SK-N-MC (cell line): ENCODE measurements at regions not wholly inside any gene's neighbourhood (a gene's known extent, or its start where the extent isn't known, plus 50 kb on each side); places are given as distances from the start of the nearest gene placed in this dataset.

Source experiments
- EZH2 ChIP-seq: fragments of 200-600 bp; sonication (generic); IDR thresholded peaks from one replicate; pipeline ENCODE4 v1.6.1; 2017; ENCODE audit warnings: antibody characterized with exemption
- FOXP2 ChIP-seq: optimal IDR thresholded peaks from 2 replicates; pipeline ENCODE3; 2011; ENCODE audit warnings: mild to moderate bottlenecking, moderate library complexity; ENCODE audit not compliant: insufficient read depth; ENCODE audit errors: extremely low read length, control extremely low read depth
- POLR2AphosphoS5 ChIP-seq: IDR thresholded peaks from 2 replicates; pipeline ENCODE4 v1.6.1; 2012; ENCODE audit warnings: mild to moderate bottlenecking, low read depth, low read length, borderline replicate concordance

DNA sequence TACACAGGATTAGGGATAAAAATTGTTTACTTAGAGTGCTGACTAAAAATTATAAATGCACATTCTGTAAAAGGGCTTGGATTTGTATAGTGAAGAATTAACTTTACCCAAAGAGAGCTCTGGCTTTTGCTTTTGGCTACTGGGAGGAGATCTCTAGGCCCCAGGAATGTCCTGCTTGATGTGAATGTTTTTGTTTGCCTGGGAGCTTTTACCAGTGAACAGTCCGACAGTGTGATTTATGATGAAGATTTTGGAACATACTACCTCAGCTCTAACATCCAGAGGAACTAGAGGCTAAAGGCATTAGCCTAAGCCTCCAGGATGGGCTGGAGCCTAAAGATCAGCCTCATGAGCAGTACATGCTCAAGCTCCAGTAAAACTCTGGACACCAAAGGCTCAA, 103.7 kb upstream of the RFX3 start:
- TF ChIP-seq POLR2AphosphoS5 (no peak), EZH2 (no peak), FOXP2 (no peak)
